ENCODE measurements at regions not wholly inside any gene's neighbourhood (a gene's known extent, or its start where the extent isn't known, plus 50 kb on each side); places are given as distances from the start of the nearest gene placed in this dataset.

DNA sequence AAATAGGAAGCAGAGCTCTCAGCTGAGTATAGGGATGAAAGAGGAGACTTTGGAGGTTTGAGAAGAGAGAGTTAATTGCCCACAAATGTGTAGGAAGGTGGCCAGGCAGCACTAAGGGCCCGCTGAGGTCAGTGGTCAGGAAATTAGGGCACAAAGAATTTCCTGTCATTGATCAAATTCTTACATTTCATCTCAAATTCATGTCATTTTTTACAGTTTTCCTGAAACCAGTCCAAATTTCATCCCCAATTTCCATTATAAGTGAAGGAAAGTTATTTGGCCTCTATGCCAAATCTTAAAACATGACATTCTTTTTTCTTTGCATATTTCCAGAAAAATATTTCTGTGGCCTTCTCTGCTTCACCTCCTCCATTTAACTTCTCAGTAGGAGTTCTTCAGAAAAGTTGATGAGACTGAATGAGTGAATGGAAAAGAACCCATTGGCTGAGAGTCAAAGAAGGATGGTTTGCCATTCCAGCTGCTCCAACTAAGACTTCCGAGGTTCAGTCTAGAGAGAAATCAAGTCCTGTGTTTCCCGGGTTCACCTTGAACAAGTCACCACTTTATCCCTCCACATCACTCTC, 68.7 kb upstream of the SPRY1 start:
- TF ChIP-seq, protein P1, sequence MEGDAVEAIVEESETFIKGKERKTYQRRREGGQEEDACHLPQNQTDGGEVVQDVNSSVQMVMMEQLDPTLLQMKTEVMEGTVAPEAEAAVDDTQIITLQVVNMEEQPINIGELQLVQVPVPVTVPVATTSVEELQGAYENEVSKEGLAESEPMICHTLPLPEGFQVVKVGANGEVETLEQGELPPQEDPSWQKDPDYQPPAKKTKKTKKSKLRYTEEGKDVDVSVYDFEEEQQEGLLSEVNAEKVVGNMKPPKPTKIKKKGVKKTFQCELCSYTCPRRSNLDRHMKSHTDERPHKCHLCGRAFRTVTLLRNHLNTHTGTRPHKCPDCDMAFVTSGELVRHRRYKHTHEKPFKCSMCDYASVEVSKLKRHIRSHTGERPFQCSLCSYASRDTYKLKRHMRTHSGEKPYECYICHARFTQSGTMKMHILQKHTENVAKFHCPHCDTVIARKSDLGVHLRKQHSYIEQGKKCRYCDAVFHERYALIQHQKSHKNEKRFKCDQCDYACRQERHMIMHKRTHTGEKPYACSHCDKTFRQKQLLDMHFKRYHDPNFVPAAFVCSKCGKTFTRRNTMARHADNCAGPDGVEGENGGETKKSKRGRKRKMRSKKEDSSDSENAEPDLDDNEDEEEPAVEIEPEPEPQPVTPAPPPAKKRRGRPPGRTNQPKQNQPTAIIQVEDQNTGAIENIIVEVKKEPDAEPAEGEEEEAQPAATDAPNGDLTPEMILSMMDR (conservative IDR thresholded peaks at IDR 0.05; ENCODE audit: low read depth, low read length), result no peak
- no peak for TF ChIP-seq EZH2 (IDR thresholded peaks at IDR 0.05; ENCODE audit: borderline replicate concordance, low read depth, low read length, poor library complexity, severe bottlenecking)

Measured in A673 (cell line).